ENCODE measurements at regions not wholly inside any gene's neighbourhood (a gene's known extent, or its start where the extent isn't known, plus 50 kb on each side); places are given as distances from the start of the nearest gene placed in this dataset.

- Histone ChIP-seq H3K27ac (no peak overlapping the region), H3K9me3 (no peaks in the 10 kb centered on the region), H3K27me3 (no peaks in the 10 kb centered on the region), H3K4me1 (no peaks in the 10 kb centered on the region), H3K4me3 (no peak overlapping the region), H3K36me3 (no peaks in the 10 kb centered on the region), H3K9ac (ENCODE audit: low read depth in 2 of 2, low read length in 2 of 2) (no peak overlapping the region)
- intact Hi-C loops (cut with DNase I) = no loop called here
- no peak for DNase-seq
- TF ChIP-seq CTCF (IDR thresholded peaks at IDR 0.05) = no peak
Observed at GRCh38 chr1:239008568-239008967, 377.8 kb upstream of the CHRM3 start.

DNA sequence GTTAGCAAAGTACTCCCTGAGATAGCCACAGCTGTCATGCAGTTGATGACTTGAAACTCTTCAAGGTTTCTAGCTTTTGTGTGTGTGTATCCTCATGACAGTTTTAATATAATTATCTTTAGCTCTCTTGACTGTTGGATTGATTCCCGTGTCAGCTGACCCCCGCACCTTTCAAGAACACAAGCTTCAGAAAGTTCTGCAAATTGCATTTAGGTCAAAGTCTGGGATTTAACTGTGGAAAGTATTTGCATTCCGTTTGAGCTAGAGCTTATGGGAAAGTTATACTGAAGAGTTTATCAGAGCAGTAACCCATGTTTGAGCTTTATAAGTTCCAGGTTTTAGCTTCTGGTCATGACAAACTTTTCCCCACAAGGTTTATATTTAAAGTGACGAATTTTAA is 380.1 kb upstream of the CHRM3 start:
- no peak for DNase-seq
- Histone ChIP-seq H3K27ac (no peak overlapping the region), H3K9ac (ENCODE audit: low read depth in 2 of 2, low read length in 2 of 2) (no peak overlapping the region), H3K36me3 (no peaks in the 10 kb centered on the region), H3K27me3 (no peaks in the 10 kb centered on the region), H3K9me3 (no peaks in the 10 kb centered on the region), H3K4me3 (no peak overlapping the region), H3K4me1 (no peaks in the 10 kb centered on the region)
- TF ChIP-seq CTCF (IDR thresholded peaks at IDR 0.05) = no peak
- intact Hi-C loops (cut with DNase I) = no loop called here

- no peak for TF ChIP-seq CTCF (IDR thresholded peaks at IDR 0.05)
- H3K4me1 ChIP-seq = no peaks in the 10 kb centered on the region
- intact Hi-C loops (cut with DNase I) = no loop called here
Observed at GRCh38 chr1:238999944-239000343, 386.4 kb upstream of the CHRM3 start.

DNA sequence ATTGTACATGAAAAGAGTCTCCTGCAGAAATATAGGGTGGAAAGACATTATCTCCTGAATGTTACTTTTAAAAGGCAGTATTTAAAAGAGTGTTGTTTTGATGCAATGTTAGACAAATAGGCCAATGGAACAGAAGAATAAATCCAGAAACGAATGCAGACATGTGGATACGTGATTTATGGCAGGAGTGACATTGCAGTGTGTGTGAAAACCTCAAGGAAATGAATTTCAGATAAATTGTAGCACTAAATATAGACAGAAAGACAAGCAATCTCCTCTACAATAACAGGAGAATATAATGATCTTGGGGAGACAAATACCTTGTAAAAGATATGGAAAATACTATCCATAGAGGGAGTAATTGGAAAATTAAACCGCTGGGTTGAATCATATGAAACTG is 387.8 kb upstream of the CHRM3 start:
- no peak overlapping the region for H3K27ac ChIP-seq
- DNase-seq = no peak
- H3K27me3 ChIP-seq = no peaks in the 10 kb centered on the region
- intact Hi-C loops (cut with DNase I) = no loop called here
- no peak for TF ChIP-seq CTCF (IDR thresholded peaks at IDR 0.05)
- no peak overlapping the region for H3K9ac ChIP-seq (ENCODE audit: low read depth in 2 of 2, low read length in 2 of 2)
- no peak overlapping the region for H3K4me3 ChIP-seq
- no peaks in the 10 kb centered on the region for H3K4me1 ChIP-seq
- no peaks in the 10 kb centered on the region for H3K9me3 ChIP-seq
- no peaks in the 10 kb centered on the region for H3K36me3 ChIP-seq

More at GRCh38 chr1:238999944-239000343, 386.4 kb upstream of the CHRM3 start:
- DNase-seq = no peak
- Histone ChIP-seq H3K9ac (ENCODE audit: low read depth in 2 of 2, low read length in 2 of 2) (no peak overlapping the region), H3K36me3 (no peaks in the 10 kb centered on the region), H3K9me3 (no peaks in the 10 kb centered on the region), H3K27me3 (no peaks in the 10 kb centered on the region), H3K27ac (no peak overlapping the region), H3K4me3 (no peak overlapping the region)

DNA sequence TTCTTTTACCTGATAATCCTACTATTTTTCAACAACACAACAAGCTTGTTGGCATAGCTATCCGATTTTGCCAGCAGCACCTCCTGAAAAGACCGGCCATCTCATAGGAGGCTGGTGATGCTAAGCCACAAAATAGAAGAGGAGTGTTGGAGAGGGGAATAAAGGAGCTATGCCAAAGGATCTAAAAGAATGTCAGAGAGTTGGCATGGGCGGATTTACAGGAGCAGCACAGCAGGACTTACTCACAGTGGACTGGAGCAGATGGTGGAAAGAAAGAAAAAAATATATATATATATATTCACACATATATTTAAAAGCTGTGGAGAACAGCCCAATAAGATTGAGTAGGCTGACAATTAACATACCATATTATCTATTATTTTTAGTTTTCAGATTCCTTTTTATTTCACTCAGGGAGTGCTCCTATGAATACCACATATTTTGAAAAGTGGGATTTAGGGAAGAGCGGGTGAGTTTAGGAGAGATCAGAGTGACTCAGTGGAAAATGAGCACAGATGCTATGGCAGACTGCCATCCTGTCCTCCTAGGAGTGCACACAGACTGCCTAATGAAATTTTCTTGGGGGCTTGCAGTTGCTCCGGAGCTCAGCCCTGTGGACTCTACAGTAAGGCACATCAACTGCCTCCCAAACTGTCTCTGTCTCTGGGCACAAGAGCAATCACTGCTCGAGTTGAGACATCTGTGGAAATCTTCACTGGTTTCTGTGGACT is 394.4 kb upstream of the CHRM3 start:
- H3K9ac ChIP-seq (ENCODE audit: low read depth in 2 of 2, low read length in 2 of 2) = no peak overlapping the region
- no peak overlapping the region for H3K4me3 ChIP-seq
- H3K27me3 ChIP-seq = no peaks in the 10 kb centered on the region
- H3K9me3 ChIP-seq = no peaks in the 10 kb centered on the region
- no peak for DNase-seq
- intact Hi-C loops (cut with DNase I) = no loop called here
- no peaks in the 10 kb centered on the region for H3K36me3 ChIP-seq
- TF ChIP-seq CTCF (IDR thresholded peaks at IDR 0.05) = no peak
- H3K4me1 ChIP-seq = no peaks in the 10 kb centered on the region
- H3K27ac ChIP-seq = no peak overlapping the region

All from colonic mucosa (tissue), 4 donors.